Mesothelial cell of epicardium (in vitro differentiated cells): ENCODE measurements at regions not wholly inside any gene's neighbourhood (a gene's known extent, or its start where the extent isn't known, plus 50 kb on each side); places are given as distances from the start of the nearest gene placed in this dataset.

ENCODE experiments used
- DNase-seq, 2 experiments: peaks; one replicate each; pipeline ENCODE4 v3.0.0; 2021; ENCODE audit warnings: low spot score in 2 of 2; ENCODE audit not compliant: unreplicated experiment in 2 of 2
- H3K27ac Mint-ChIP-seq: 2 replicates; pipeline ENCODE4 v1.8.0; 2021; ENCODE audit warnings: mixed read lengths
- H3K27me3 Mint-ChIP-seq: 2 replicates; pipeline ENCODE4 v1.8.0; 2021; ENCODE audit warnings: low read depth, mixed read lengths
- H3K36me3 Mint-ChIP-seq: 2 replicates; pipeline ENCODE4 v1.8.0; 2021; ENCODE audit warnings: mixed read lengths
- H3K4me1 Mint-ChIP-seq: 2 replicates; pipeline ENCODE4 v1.8.0; 2021; ENCODE audit warnings: mixed read lengths
- H3K4me3 Mint-ChIP-seq: 2 replicates; pipeline ENCODE4 v1.8.0; 2021; ENCODE audit warnings: mild to moderate bottlenecking, moderate library complexity, mixed read lengths
- H3K9me3 Mint-ChIP-seq: 2 replicates; pipeline ENCODE4 v1.8.0; 2021; ENCODE audit warnings: mixed read lengths
- TF ChIP-seq, protein P1 (sequence below): fragments of 200-600 bp; sonication (generic); IDR thresholded peaks from one replicate; pipeline ENCODE4 v1.5.0; 2021; ENCODE audit warnings: antibody characterized with exemption; ENCODE audit not compliant: unreplicated experiment

DNA sequence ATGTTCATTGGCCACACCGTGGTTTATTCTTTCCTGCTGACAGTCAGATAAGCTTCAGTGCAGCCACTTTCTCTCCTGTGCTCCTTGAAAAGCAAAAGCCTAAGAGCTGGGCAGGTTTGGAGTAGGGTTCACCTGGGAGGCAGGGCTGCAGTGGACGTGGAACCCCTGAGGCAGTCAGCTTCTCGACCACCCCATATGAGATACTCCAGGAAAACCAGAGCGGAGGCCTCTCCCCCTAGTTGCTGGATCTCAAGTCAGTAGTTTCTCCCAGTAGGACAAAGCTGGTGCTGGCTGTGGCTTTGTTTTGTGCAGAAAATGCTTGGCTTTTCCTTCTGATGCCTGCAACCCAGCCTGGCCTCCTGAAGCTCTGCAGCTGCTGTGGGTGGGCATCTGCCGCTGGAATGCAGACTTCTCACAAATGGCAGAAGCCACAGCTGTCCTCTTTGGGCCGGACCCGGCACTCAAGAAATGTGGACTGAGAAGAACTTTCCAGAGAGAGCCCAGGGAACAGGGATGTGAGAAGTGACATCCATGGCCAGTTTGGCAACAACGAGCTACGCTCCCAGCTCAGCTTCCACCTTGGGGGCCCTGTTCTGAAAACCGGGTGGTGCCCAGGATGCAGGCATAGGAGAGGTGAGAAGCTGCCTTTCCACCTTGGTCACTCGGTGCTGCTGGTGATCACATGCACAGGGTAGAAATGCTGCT is 276.6 kb upstream of the TCERG1L start:
- no peaks in the 10 kb centered on the region for H3K4me1 Mint-ChIP-seq
- peak in 1 of 2 experiments; percentile 17 for DNase-seq
- H3K27ac Mint-ChIP-seq: no peak overlapping the region
- H3K4me3 Mint-ChIP-seq: no peak overlapping the region
- TF ChIP-seq, protein P1, sequence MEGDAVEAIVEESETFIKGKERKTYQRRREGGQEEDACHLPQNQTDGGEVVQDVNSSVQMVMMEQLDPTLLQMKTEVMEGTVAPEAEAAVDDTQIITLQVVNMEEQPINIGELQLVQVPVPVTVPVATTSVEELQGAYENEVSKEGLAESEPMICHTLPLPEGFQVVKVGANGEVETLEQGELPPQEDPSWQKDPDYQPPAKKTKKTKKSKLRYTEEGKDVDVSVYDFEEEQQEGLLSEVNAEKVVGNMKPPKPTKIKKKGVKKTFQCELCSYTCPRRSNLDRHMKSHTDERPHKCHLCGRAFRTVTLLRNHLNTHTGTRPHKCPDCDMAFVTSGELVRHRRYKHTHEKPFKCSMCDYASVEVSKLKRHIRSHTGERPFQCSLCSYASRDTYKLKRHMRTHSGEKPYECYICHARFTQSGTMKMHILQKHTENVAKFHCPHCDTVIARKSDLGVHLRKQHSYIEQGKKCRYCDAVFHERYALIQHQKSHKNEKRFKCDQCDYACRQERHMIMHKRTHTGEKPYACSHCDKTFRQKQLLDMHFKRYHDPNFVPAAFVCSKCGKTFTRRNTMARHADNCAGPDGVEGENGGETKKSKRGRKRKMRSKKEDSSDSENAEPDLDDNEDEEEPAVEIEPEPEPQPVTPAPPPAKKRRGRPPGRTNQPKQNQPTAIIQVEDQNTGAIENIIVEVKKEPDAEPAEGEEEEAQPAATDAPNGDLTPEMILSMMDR: no peak
- no peaks in the 10 kb centered on the region for H3K36me3 Mint-ChIP-seq
- peaks cover 4% of the 10 kb centered on the region for H3K9me3 Mint-ChIP-seq
- H3K27me3 Mint-ChIP-seq: peaks cover 14% of the 10 kb centered on the region

GRCh38 chr10:131588704-131589220 is 277.2 kb upstream of the TCERG1L start:
- Mint-ChIP-seq H3K4me1 (no peaks in the 10 kb centered on the region), H3K27me3 (peaks cover 14% of the 10 kb centered on the region), H3K9me3 (peaks cover 4% of the 10 kb centered on the region), H3K36me3 (no peaks in the 10 kb centered on the region), H3K4me3 (no peak overlapping the region), H3K27ac (no peak overlapping the region)
- TF ChIP-seq, protein P1: no peak
- DNase-seq: no peak

- Mint-ChIP-seq H3K27ac (no peak overlapping the region), H3K27me3 (peaks cover 10% of the 10 kb centered on the region), H3K4me1 (no peaks in the 10 kb centered on the region), H3K4me3 (no peak overlapping the region), H3K9me3 (peaks cover 4% of the 10 kb centered on the region), H3K36me3 (no peaks in the 10 kb centered on the region)
- no peak for DNase-seq
- TF ChIP-seq, protein P1: no peak
These were observed 279.0 kb upstream of the TCERG1L start for GRCh38 chr10:131590567-131590966.

DNA sequence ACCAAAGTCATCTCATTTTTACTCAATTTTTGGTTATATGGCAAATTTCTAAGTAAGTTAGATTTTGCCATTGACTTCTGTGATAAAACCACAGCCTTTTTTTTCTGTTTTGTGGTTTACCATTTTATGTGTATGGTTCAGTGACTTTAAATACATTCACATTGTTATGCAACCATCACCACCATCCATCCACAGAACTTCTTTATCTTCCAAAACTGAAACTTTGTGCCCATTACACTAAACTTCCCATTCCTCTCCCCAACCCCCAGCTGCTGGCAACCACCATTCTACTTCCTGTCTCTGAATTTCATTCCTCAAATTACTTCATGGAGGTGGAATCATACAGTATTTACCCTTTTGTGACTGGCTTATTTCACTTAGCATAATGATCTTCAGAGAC is 280.4 kb upstream of the TCERG1L start:
- TF ChIP-seq, protein P1: no peak
- Mint-ChIP-seq H3K9me3 (peaks cover 4% of the 10 kb centered on the region), H3K27ac (no peak overlapping the region), H3K4me1 (no peaks in the 10 kb centered on the region), H3K27me3 (peaks cover 1% of the 10 kb centered on the region), H3K4me3 (no peak overlapping the region), H3K36me3 (no peaks in the 10 kb centered on the region)
- DNase-seq: no peak

GRCh38 chr10:131609176-131609575 is 291.6 kb upstream of the PPP2R2D start:
- H3K4me1 Mint-ChIP-seq: no peaks in the 10 kb centered on the region
- no peak for DNase-seq
- H3K27me3 Mint-ChIP-seq: peaks cover 47% of the 10 kb centered on the region
- H3K36me3 Mint-ChIP-seq: no peaks in the 10 kb centered on the region
- no peak overlapping the region for H3K27ac Mint-ChIP-seq
- H3K9me3 Mint-ChIP-seq: peaks cover 18% of the 10 kb centered on the region
- H3K4me3 Mint-ChIP-seq: no peak overlapping the region
- TF ChIP-seq, protein P1: no peak
